A549 (cell line): ENCODE measurements at regions not wholly inside any gene's neighbourhood (a gene's known extent, or its start where the extent isn't known, plus 50 kb on each side); places are given as distances from the start of the nearest gene placed in this dataset.

ENCODE experiments used
- ATAC-seq, 2 experiments: fragments of 200-7000 bp in 1 of 2; fragments of >200 bp in 1 of 2; cut with Nextera tagmentation in 1 of 2; cut with Tn5 transposase in 1 of 2; 3 replicates each; pipeline versions ENCODE4 v1.8.0 to v1.9.1; 2018 to 2020; ENCODE audit warnings: mild to moderate bottlenecking in 1 of 2, moderate library complexity in 1 of 2
- CTCF ChIA-PET: fragments of 300-600 bp; sonication (Branson Sonifier 250); formaldehyde crosslinking; extraction: SDS; loops from one replicate; lab custom pipeline; 2021; ENCODE audit warnings: antibody characterized with exemption, inconsistent platforms; lab: Yijun Ruan, JAX
- POLR2A ChIA-PET: fragments of 350-600 bp; formaldehyde crosslinking; extraction: SDS; loops from one replicate; lab custom pipeline; 2021; ENCODE audit warnings: antibody characterized with exemption, inconsistent platforms; lab: Yijun Ruan, JAX
- DNase-seq, 2 experiments: peaks; one replicate each; pipeline versions ENCODE4 v3.0.0 to v3.0.0-alpha.2; 2011 to 2016; ENCODE audit warnings: low read depth in 1 of 2, low spot score in 1 of 2
- FAIRE-seq: peaks from 2 replicates; lab custom pipeline; 2011; peaks lifted over from hg19 to GRCh38; lab: Jason Lieb, UNC
- H3K27ac ChIP-seq, 2 experiments: fragments of >200 bp; sonication (Bioruptor Twin); formaldehyde crosslinking; 3 replicates each; pipeline ENCODE4 v1.5.1; 2016 to 2017
- H3K4me1 ChIP-seq: fragments of >200 bp; sonication (Bioruptor Twin); formaldehyde crosslinking; 3 replicates; pipeline ENCODE4 v1.6.1; 2016
- H3K4me2 ChIP-seq: fragments of >200 bp; sonication (Bioruptor Twin); formaldehyde crosslinking; 3 replicates; pipeline ENCODE4 v1.6.1; 2016
- H3K4me3 ChIP-seq: fragments of >200 bp; sonication (Bioruptor Twin); formaldehyde crosslinking; 3 replicates; pipeline ENCODE4 v1.5.1; 2016
- H3K9me3 ChIP-seq: fragments of >200 bp; sonication (Bioruptor Twin); formaldehyde crosslinking; 3 replicates; pipeline ENCODE4 v1.6.1; 2016
- CBX2 ChIP-seq: fragments of 200-600 bp; sonication (generic); IDR thresholded peaks from 2 replicates; pipeline ENCODE4 v1.6.1; 2016; ENCODE audit warnings: low read depth, mild to moderate bottlenecking, borderline replicate concordance
- CBX8 ChIP-seq: fragments of 200-600 bp; sonication (generic); IDR thresholded peaks from 2 replicates; pipeline ENCODE4 v1.6.1; 2016
- EHMT2 ChIP-seq: fragments of 200-600 bp; sonication (generic); IDR thresholded peaks from 2 replicates; pipeline ENCODE4 v1.6.1; 2016; ENCODE audit warnings: antibody characterized with exemption, low read depth, mild to moderate bottlenecking, moderate library complexity
- FOSB ChIP-seq: fragments of 250-450 bp; sonication (Bioruptor Pico); IDR thresholded peaks from 2 replicates; pipeline ENCODE4 v1.5.0; 2020; ENCODE audit warnings: mild to moderate bottlenecking, moderate library complexity
- FOSL2 ChIP-seq, 2 experiments: fragments of 450-650 bp in 1 of 2; fragments of >200 bp in 1 of 2; sonication (Bioruptor Twin) in 1 of 2; formaldehyde crosslinking; IDR thresholded peaks; 2 replicates each; pipeline versions ENCODE4 v1.5.0 to v1.6.1; 2016 to 2020; ENCODE audit warnings: mild to moderate bottlenecking in 1 of 2, moderate library complexity in 1 of 2
- GATA3 ChIP-seq: IDR thresholded peaks from 2 replicates; pipeline ENCODE4 v1.6.1; 2012; ENCODE audit warnings: borderline replicate concordance
- HOXB5 ChIP-seq: fragments of 250-450 bp; sonication (Bioruptor Pico); IDR thresholded peaks from 2 replicates; pipeline ENCODE4 v1.5.0; 2020; ENCODE audit warnings: mild to moderate bottlenecking, moderate library complexity
- NPAS2 ChIP-seq: fragments of 250-450 bp; sonication (Bioruptor Pico); IDR thresholded peaks from 2 replicates; pipeline ENCODE4 v1.8.0; 2022; ENCODE audit warnings: mild to moderate bottlenecking, moderate library complexity, borderline replicate concordance
- NR3C1 ChIP-seq: fragments of >200 bp; sonication (Bioruptor Twin); formaldehyde crosslinking; IDR thresholded peaks from 3 replicates; pipeline ENCODE4 v1.6.1; 2017
- RCOR1 ChIP-seq: fragments of 150-350 bp; IDR thresholded peaks from 2 replicates; pipeline ENCODE4 v1.6.1; 2014; ENCODE audit warnings: antibody characterized with exemption, low read length, low read depth
- TFCP2L1 ChIP-seq: fragments of 250-450 bp; sonication (Bioruptor Pico); IDR thresholded peaks from 2 replicates; pipeline ENCODE4 v1.5.0; 2021; ENCODE audit warnings: mild to moderate bottlenecking
- ZFP36 ChIP-seq: fragments of 450-650 bp; IDR thresholded peaks from 2 replicates; pipeline ENCODE4 v1.6.1; 2014; ENCODE audit warnings: borderline replicate concordance; ENCODE audit not compliant: partially characterized antibody
- WGBS: methylation state at CpG from one replicate; pipeline ENCODE4 v1.1.6; 2017; ENCODE audit errors: missing lambda C conversion rate; 5-methylcytosine and 5-hydroxymethylcytosine counted together
- TF ChIP-seq, protein P1 (sequence below): fragments of 150-350 bp; IDR thresholded peaks from 2 replicates; pipeline ENCODE4 v1.6.1; 2014; ENCODE audit warnings: low read depth, mild to moderate bottlenecking, low read length
- TF ChIP-seq, protein P2 (sequence below): fragments of >200 bp; sonication (Bioruptor Twin); formaldehyde crosslinking; IDR thresholded peaks from 3 replicates; pipeline ENCODE4 v1.5.1; 2016
- TF ChIP-seq, protein P3 (sequence below): fragments of >200 bp; sonication (Bioruptor Twin); formaldehyde crosslinking; IDR thresholded peaks from 3 replicates; pipeline ENCODE4 v1.6.1; 2016
- TF ChIP-seq, protein P4 (sequence below): fragments of 250-450 bp; sonication (Bioruptor Pico); IDR thresholded peaks from 2 replicates; pipeline ENCODE4 v1.5.0; 2020; ENCODE audit warnings: low read depth, mild to moderate bottlenecking, moderate library complexity

DNA sequence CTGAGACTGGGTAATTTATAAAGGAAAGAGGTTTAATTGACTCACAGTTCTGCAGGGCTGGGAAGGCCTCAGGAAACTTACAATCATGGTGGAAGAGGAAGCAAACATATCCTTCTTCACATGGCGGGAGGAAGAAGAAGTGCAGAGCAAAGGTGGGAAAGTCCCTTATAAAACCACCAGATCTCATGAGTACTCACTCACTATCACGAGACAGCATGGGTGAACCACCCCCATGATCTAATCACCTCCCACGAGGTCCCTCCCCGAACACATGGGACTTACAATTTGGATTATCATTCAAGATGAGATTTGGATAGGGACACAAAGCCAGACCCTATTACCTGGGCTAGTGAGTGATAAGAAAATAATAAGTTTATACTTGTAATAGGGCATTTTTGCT lies 70.6 kb upstream of the HS3ST2 start:
- Histone ChIP-seq H3K9me3 (0 out of 3 replicates have a peak, but pooled peaks cover 2% of the 10 kb centered on the region), H3K4me3 (no peak overlapping the region), H3K4me1 (no peaks in the 10 kb centered on the region), H3K27ac (no peak overlapping the region), H3K4me2 (no peak overlapping the region)
- FAIRE-seq (no peak), DNase-seq (no peak), ATAC-seq (no peak)
- 3% methylated on average over 4 of the region's 4 CpGs for WGBS
- CTCF ChIA-PET, result no interaction called here
- POLR2A ChIA-PET, result no interaction called here
- TF ChIP-seq GATA3, result no peak
- TF ChIP-seq, protein P1, sequence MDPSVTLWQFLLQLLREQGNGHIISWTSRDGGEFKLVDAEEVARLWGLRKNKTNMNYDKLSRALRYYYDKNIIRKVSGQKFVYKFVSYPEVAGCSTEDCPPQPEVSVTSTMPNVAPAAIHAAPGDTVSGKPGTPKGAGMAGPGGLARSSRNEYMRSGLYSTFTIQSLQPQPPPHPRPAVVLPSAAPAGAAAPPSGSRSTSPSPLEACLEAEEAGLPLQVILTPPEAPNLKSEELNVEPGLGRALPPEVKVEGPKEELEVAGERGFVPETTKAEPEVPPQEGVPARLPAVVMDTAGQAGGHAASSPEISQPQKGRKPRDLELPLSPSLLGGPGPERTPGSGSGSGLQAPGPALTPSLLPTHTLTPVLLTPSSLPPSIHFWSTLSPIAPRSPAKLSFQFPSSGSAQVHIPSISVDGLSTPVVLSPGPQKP, result no peak
- TF ChIP-seq ZFP36, result no peak
- no peak for TF ChIP-seq CBX8
- TF ChIP-seq FOSB (CRISPR knock-in tag), result no peak
- TF ChIP-seq EHMT2, result no peak
- TF ChIP-seq, protein P2, sequence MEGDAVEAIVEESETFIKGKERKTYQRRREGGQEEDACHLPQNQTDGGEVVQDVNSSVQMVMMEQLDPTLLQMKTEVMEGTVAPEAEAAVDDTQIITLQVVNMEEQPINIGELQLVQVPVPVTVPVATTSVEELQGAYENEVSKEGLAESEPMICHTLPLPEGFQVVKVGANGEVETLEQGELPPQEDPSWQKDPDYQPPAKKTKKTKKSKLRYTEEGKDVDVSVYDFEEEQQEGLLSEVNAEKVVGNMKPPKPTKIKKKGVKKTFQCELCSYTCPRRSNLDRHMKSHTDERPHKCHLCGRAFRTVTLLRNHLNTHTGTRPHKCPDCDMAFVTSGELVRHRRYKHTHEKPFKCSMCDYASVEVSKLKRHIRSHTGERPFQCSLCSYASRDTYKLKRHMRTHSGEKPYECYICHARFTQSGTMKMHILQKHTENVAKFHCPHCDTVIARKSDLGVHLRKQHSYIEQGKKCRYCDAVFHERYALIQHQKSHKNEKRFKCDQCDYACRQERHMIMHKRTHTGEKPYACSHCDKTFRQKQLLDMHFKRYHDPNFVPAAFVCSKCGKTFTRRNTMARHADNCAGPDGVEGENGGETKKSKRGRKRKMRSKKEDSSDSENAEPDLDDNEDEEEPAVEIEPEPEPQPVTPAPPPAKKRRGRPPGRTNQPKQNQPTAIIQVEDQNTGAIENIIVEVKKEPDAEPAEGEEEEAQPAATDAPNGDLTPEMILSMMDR, result no peak
- TF ChIP-seq NPAS2 (CRISPR knock-in tag), result no peak
- no peak for TF ChIP-seq FOSL2 (IDR thresholded peaks at IDR 0.05)
- no peak for TF ChIP-seq FOSL2 (CRISPR knock-in tag; IDR thresholded peaks at IDR 0.05)
- TF ChIP-seq HOXB5 (CRISPR knock-in tag), result no peak
- TF ChIP-seq, protein P3, sequence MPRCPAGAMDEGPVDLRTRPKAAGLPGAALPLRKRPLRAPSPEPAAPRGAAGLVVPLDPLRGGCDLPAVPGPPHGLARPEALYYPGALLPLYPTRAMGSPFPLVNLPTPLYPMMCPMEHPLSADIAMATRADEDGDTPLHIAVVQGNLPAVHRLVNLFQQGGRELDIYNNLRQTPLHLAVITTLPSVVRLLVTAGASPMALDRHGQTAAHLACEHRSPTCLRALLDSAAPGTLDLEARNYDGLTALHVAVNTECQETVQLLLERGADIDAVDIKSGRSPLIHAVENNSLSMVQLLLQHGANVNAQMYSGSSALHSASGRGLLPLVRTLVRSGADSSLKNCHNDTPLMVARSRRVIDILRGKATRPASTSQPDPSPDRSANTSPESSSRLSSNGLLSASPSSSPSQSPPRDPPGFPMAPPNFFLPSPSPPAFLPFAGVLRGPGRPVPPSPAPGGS, result no peak
- no peak for TF ChIP-seq NR3C1
- TF ChIP-seq, protein P4, sequence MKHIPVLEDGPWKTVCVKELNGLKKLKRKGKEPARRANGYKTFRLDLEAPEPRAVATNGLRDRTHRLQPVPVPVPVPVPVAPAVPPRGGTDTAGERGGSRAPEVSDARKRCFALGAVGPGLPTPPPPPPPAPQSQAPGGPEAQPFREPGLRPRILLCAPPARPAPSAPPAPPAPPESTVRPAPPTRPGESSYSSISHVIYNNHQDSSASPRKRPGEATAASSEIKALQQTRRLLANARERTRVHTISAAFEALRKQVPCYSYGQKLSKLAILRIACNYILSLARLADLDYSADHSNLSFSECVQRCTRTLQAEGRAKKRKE, result no peak
- TF ChIP-seq RCOR1, result no peak

DNA sequence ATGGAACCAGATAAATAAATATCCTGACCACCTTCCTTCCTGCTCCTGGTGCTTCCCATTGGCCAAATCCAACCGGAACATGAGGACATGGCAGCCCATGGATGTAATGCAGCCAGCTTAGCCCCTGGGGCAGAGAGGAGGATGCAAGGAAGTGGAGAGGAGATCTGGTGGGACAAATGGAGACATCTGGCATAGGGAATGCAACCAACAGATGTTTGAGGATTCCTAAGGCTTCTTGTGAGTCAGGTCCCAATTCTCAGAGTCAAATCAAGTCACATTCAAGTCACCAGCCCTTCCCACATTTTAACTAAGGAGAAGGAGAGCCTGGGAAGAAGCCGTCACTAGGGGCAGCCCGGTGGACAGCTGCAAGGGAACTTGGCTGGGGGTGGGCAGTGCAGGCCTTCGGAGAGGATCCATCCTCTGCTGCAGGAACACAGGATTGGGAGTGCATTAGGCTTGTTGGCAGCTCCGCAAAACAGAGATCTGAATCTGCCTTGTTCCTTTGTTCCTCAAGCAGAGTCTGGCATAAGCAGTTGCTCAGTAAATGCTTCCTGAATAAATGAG lies 62.8 kb upstream of the HS3ST2 start:
- Histone ChIP-seq H3K4me2 (no peak overlapping the region), H3K4me3 (no peak overlapping the region), H3K27ac (no peak overlapping the region), H3K4me1 (no peaks in the 10 kb centered on the region), H3K9me3 (no peaks in the 10 kb centered on the region)
- FAIRE-seq (no peak), ATAC-seq (no peak), DNase-seq (no peak)
- POLR2A ChIA-PET, result no interaction called here
- TF ChIP-seq, protein P1, result no peak
- TF ChIP-seq TFCP2L1, result no peak
- TF ChIP-seq, protein P2, result no peak
- no peak for TF ChIP-seq CBX2
- 19% methylated on average over 5 of the region's 5 CpGs for WGBS
- CTCF ChIA-PET, result interaction anchor here (0.6 kb wide), 1 partner anchor 123 kb away, joined by 4 read pairs; no protein-coding TSS in a partner anchor
